GM23338 (cell line): ENCODE measurements at regions not wholly inside any gene's neighbourhood (a gene's known extent, or its start where the extent isn't known, plus 50 kb on each side); places are given as distances from the start of the nearest gene placed in this dataset.

ENCODE experiments used
- ATAC-seq: fragments of 200-7000 bp; cut with Tn5 transposase; 3 replicates; pipeline ENCODE4 v1.9.1; 2020
- DNase-seq: peaks from one replicate; pipeline ENCODE4 v3.0.0-alpha.2; 2015; ENCODE audit warnings: low spot score
- H2AFZ ChIP-seq: fragments of 200-600 bp; sonication (generic); 2 replicates; pipeline ENCODE4 v1.8.0; 2016; ENCODE audit warnings: antibody characterized with exemption, mild to moderate bottlenecking, moderate library complexity
- H3F3A ChIP-seq: fragments of 200-600 bp; sonication (generic); replicated peaks from 2 replicates; pipeline ENCODE4 v1.8.0; 2017; ENCODE audit warnings: antibody characterized with exemption, mixed run types, low read depth
- H3K27ac ChIP-seq: fragments of 200-600 bp; sonication (generic); 2 replicates; pipeline ENCODE4 v1.6.1; 2016; ENCODE audit warnings: low read depth
- H3K27me3 ChIP-seq: fragments of 200-600 bp; sonication (generic); 2 replicates; pipeline ENCODE4 v1.8.0; 2016; ENCODE audit warnings: mild to moderate bottlenecking, mixed run types, moderate library complexity; ENCODE audit not compliant: insufficient read depth
- H3K36me3 ChIP-seq: fragments of 200-600 bp; sonication (generic); 2 replicates; pipeline ENCODE4 v1.8.0; 2016; ENCODE audit warnings: mild to moderate bottlenecking; ENCODE audit not compliant: insufficient read depth
- H3K4me1 ChIP-seq: fragments of 200-600 bp; sonication (generic); 2 replicates; pipeline ENCODE4 v1.8.0; 2016; ENCODE audit warnings: mild to moderate bottlenecking, moderate library complexity; ENCODE audit not compliant: insufficient read depth
- H3K4me2 ChIP-seq: fragments of 200-600 bp; sonication (generic); 2 replicates; pipeline ENCODE4 v1.7.1; 2017; ENCODE audit warnings: mixed run types
- H3K4me3 ChIP-seq: fragments of 200-600 bp; sonication (generic); 2 replicates; pipeline ENCODE4 v1.6.1; 2016; ENCODE audit warnings: mixed run types
- H3K79me2 ChIP-seq: fragments of 200-600 bp; sonication (generic); replicated peaks from 2 replicates; pipeline ENCODE4 v1.8.0; 2017; ENCODE audit warnings: mild to moderate bottlenecking; ENCODE audit not compliant: insufficient read depth
- H3K9me2 ChIP-seq: fragments of 200-600 bp; sonication (generic); 2 replicates; pipeline ENCODE4 v1.8.0; 2017; ENCODE audit not compliant: insufficient read depth
- H4K20me1 ChIP-seq: fragments of 200-600 bp; sonication (generic); replicated peaks from 2 replicates; pipeline ENCODE4 v1.8.0; 2017; ENCODE audit warnings: mild to moderate bottlenecking; ENCODE audit not compliant: insufficient read depth
- H3K27ac Mint-ChIP-seq: 2 replicates; pipeline ENCODE4 v1.8.0; 2020; ENCODE audit warnings: inconsistent platforms, mild to moderate bottlenecking, moderate library complexity, mixed read lengths
- H3K27me3 Mint-ChIP-seq: 3 replicates; pipeline ENCODE4 v1.8.0; 2022; ENCODE audit warnings: low read depth, mild to moderate bottlenecking, moderate library complexity, mixed read lengths, inconsistent platforms; ENCODE audit not compliant: insufficient read depth, poor library complexity
- H3K36me3 Mint-ChIP-seq: 3 replicates; pipeline ENCODE4 v1.8.0; 2021; ENCODE audit warnings: low read depth, mild to moderate bottlenecking, inconsistent platforms, moderate library complexity, mixed read lengths
- H3K4me1 Mint-ChIP-seq: 3 replicates; pipeline ENCODE4 v1.8.0; 2020; ENCODE audit warnings: mild to moderate bottlenecking, inconsistent platforms, mixed read lengths
- H3K4me3 Mint-ChIP-seq: 3 replicates; pipeline ENCODE4 v1.8.0; 2021; ENCODE audit warnings: moderate library complexity, mild to moderate bottlenecking, inconsistent platforms, mixed read lengths
- H3K9me3 Mint-ChIP-seq: 3 replicates; pipeline ENCODE4 v1.8.0; 2020; ENCODE audit warnings: moderate library complexity, mild to moderate bottlenecking, inconsistent platforms, mixed read lengths
- CREB1 ChIP-seq: fragments of 250-450 bp; sonication (Bioruptor Pico); IDR thresholded peaks from 2 replicates; pipeline ENCODE4 v1.5.0; 2020; ENCODE audit warnings: low read depth, mild to moderate bottlenecking, moderate library complexity
- EZH2 ChIP-seq: fragments of 200-600 bp; sonication (generic); IDR thresholded peaks from one replicate; pipeline ENCODE4 v1.8.0; 2017; ENCODE audit warnings: antibody characterized with exemption, mild to moderate bottlenecking, low read depth; ENCODE audit not compliant: unreplicated experiment
- EZH2phosphoT487 ChIP-seq: fragments of 200-600 bp; sonication (generic); IDR thresholded peaks from one replicate; pipeline ENCODE4 v1.8.1; 2018; ENCODE audit warnings: antibody characterized with exemption; ENCODE audit not compliant: unreplicated experiment
- JUNB ChIP-seq: IDR thresholded peaks from one replicate; pipeline ENCODE4 v1.6.1; 2016; ENCODE audit warnings: antibody characterized with exemption; ENCODE audit not compliant: unreplicated experiment
- NANOG ChIP-seq: IDR thresholded peaks from 2 replicates; pipeline ENCODE4 v1.6.1; 2016; ENCODE audit warnings: antibody characterized with exemption, borderline replicate concordance
- POLR2AphosphoS5 ChIP-seq: IDR thresholded peaks from 2 replicates; pipeline ENCODE4 v1.6.1; 2016; ENCODE audit warnings: antibody characterized with exemption, low read depth
- STAT1 ChIP-seq: IDR thresholded peaks from one replicate; pipeline ENCODE4 v1.6.1; 2016; ENCODE audit warnings: antibody characterized with exemption; ENCODE audit not compliant: unreplicated experiment
- ZNF114 ChIP-seq: fragments of 250-450 bp; sonication (Bioruptor Pico); IDR thresholded peaks from 2 replicates; pipeline ENCODE4 v1.5.0; 2020; ENCODE audit warnings: mild to moderate bottlenecking, moderate library complexity
- ZNF331 ChIP-seq: fragments of 250-450 bp; sonication (Bioruptor Pico); IDR thresholded peaks from 2 replicates; pipeline ENCODE4 v1.5.0; 2020; ENCODE audit warnings: low read depth, mild to moderate bottlenecking, moderate library complexity
- TF ChIP-seq, protein P1 (sequence below): IDR thresholded peaks from 2 replicates; pipeline ENCODE4 v1.6.1; 2016; ENCODE audit warnings: antibody characterized with exemption
- TF ChIP-seq, protein P2 (sequence below): IDR thresholded peaks from one replicate; pipeline ENCODE4 v1.6.1; 2018; ENCODE audit warnings: antibody characterized with exemption; ENCODE audit not compliant: unreplicated experiment
- TF ChIP-seq, protein P3 (sequence below): fragments of 250-450 bp; sonication (Bioruptor Pico); IDR thresholded peaks from 2 replicates; pipeline ENCODE4 v1.5.0; 2020; ENCODE audit warnings: mild to moderate bottlenecking, moderate library complexity
- TF ChIP-seq, protein P4 (sequence below), 2 experiments: fragments of 200-600 bp in 1 of 2; sonication (generic) in 1 of 2; conservative IDR thresholded peaks; 2 replicates each; pipeline versions ENCODE4 v1.5.1 to v1.6.1; 2016 to 2017; ENCODE audit warnings: antibody characterized with exemption in 2 of 2, low read depth in 2 of 2, mild to moderate bottlenecking in 2 of 2, moderate library complexity in 1 of 2

DNA sequence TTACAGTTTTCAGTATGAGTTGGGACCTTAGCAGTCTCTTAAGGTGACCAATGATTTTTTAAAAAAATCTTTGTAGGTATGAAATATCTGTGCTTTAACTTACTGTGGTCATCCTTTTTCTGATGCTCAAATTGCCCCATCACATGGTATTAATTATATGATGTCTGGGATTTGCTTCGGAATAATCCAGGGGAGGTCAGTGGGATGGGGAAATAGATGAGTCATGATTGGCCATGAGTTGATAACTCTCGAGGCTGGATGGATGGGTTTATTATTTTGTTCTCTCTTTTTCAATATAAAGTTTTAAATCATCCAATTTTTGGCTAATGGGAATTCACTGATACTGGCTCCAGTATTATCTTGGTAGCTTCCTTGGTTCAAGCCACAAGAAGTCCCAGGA is 370.3 kb upstream of the TPM1 start:
- peaks cover 11% of the 10 kb centered on the region; the same call in 1 of the 3 replicates for H3K36me3 Mint-ChIP-seq
- no peak overlapping the region for H2AFZ ChIP-seq
- no peaks in the 10 kb centered on the region for H3F3A ChIP-seq
- H3K36me3 ChIP-seq = no peaks in the 10 kb centered on the region
- no peaks in the 10 kb centered on the region for H3K4me1 Mint-ChIP-seq
- 0 out of 2 replicates have a peak overlapping the region, but pooled peaks have one; percentile 43 for H3K27ac Mint-ChIP-seq
- DNase-seq (no peak), ATAC-seq (no peak)
- no peak overlapping the region for H3K4me2 ChIP-seq
- H4K20me1 ChIP-seq = no peaks in the 10 kb centered on the region
- no peaks in the 10 kb centered on the region for H3K9me2 ChIP-seq
- H3K79me2 ChIP-seq = no peaks in the 10 kb centered on the region
- no peak for TF ChIP-seq CREB1 (CRISPR knock-in tag)
- TF ChIP-seq, protein P1, sequence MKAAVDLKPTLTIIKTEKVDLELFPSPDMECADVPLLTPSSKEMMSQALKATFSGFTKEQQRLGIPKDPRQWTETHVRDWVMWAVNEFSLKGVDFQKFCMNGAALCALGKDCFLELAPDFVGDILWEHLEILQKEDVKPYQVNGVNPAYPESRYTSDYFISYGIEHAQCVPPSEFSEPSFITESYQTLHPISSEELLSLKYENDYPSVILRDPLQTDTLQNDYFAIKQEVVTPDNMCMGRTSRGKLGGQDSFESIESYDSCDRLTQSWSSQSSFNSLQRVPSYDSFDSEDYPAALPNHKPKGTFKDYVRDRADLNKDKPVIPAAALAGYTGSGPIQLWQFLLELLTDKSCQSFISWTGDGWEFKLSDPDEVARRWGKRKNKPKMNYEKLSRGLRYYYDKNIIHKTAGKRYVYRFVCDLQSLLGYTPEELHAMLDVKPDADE = no peak
- no peak for TF ChIP-seq EZH2
- no peak for TF ChIP-seq EZH2phosphoT487
- TF ChIP-seq, protein P2, sequence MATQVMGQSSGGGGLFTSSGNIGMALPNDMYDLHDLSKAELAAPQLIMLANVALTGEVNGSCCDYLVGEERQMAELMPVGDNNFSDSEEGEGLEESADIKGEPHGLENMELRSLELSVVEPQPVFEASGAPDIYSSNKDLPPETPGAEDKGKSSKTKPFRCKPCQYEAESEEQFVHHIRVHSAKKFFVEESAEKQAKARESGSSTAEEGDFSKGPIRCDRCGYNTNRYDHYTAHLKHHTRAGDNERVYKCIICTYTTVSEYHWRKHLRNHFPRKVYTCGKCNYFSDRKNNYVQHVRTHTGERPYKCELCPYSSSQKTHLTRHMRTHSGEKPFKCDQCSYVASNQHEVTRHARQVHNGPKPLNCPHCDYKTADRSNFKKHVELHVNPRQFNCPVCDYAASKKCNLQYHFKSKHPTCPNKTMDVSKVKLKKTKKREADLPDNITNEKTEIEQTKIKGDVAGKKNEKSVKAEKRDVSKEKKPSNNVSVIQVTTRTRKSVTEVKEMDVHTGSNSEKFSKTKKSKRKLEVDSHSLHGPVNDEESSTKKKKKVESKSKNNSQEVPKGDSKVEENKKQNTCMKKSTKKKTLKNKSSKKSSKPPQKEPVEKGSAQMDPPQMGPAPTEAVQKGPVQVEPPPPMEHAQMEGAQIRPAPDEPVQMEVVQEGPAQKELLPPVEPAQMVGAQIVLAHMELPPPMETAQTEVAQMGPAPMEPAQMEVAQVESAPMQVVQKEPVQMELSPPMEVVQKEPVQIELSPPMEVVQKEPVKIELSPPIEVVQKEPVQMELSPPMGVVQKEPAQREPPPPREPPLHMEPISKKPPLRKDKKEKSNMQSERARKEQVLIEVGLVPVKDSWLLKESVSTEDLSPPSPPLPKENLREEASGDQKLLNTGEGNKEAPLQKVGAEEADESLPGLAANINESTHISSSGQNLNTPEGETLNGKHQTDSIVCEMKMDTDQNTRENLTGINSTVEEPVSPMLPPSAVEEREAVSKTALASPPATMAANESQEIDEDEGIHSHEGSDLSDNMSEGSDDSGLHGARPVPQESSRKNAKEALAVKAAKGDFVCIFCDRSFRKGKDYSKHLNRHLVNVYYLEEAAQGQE = no peak
- no peak for TF ChIP-seq ZNF331 (CRISPR knock-in tag)
- TF ChIP-seq JUNB = no peak
- TF ChIP-seq, protein P3, sequence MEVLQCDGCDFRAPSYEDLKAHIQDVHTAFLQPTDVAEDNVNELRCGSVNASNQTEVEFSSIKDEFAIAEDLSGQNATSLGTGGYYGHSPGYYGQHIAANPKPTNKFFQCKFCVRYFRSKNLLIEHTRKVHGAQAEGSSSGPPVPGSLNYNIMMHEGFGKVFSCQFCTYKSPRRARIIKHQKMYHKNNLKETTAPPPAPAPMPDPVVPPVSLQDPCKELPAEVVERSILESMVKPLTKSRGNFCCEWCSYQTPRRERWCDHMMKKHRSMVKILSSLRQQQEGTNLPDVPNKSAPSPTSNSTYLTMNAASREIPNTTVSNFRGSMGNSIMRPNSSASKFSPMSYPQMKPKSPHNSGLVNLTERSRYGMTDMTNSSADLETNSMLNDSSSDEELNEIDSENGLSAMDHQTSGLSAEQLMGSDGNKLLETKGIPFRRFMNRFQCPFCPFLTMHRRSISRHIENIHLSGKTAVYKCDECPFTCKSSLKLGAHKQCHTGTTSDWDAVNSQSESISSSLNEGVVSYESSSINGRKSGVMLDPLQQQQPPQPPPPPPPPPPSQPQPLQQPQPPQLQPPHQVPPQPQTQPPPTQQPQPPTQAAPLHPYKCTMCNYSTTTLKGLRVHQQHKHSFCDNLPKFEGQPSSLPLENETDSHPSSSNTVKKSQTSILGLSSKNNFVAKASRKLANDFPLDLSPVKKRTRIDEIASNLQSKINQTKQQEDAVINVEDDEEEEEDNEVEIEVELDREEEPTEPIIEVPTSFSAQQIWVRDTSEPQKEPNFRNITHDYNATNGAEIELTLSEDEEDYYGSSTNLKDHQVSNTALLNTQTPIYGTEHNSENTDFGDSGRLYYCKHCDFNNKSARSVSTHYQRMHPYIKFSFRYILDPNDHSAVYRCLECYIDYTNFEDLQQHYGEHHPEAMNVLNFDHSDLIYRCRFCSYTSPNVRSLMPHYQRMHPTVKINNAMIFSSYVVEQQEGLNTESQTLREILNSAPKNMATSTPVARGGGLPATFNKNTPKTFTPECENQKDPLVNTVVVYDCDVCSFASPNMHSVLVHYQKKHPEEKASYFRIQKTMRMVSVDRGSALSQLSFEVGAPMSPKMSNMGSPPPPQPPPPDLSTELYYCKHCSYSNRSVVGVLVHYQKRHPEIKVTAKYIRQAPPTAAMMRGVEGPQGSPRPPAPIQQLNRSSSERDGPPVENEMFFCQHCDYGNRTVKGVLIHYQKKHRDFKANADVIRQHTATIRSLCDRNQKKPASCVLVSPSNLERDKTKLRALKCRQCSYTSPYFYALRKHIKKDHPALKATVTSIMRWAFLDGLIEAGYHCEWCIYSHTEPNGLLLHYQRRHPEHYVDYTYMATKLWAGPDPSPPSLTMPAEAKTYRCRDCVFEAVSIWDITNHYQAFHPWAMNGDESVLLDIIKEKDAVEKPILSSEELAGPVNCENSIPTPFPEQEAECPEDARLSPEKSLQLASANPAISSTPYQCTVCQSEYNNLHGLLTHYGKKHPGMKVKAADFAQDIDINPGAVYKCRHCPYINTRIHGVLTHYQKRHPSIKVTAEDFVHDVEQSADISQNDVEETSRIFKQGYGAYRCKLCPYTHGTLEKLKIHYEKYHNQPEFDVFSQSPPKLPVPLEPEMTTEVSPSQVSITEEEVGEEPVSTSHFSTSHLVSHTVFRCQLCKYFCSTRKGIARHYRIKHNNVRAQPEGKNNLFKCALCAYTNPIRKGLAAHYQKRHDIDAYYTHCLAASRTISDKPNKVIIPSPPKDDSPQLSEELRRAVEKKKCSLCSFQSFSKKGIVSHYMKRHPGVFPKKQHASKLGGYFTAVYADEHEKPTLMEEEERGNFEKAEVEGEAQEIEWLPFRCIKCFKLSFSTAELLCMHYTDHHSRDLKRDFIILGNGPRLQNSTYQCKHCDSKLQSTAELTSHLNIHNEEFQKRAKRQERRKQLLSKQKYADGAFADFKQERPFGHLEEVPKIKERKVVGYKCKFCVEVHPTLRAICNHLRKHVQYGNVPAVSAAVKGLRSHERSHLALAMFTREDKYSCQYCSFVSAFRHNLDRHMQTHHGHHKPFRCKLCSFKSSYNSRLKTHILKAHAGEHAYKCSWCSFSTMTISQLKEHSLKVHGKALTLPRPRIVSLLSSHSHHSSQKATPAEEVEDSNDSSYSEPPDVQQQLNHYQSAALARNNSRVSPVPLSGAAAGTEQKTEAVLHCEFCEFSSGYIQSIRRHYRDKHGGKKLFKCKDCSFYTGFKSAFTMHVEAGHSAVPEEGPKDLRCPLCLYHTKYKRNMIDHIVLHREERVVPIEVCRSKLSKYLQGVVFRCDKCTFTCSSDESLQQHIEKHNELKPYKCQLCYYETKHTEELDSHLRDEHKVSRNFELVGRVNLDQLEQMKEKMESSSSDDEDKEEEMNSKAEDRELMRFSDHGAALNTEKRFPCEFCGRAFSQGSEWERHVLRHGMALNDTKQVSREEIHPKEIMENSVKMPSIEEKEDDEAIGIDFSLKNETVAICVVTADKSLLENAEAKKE = no peak
- no peak for TF ChIP-seq NANOG
- TF ChIP-seq STAT1 = no peak
- no peak for TF ChIP-seq POLR2AphosphoS5
- TF ChIP-seq, protein P4, sequence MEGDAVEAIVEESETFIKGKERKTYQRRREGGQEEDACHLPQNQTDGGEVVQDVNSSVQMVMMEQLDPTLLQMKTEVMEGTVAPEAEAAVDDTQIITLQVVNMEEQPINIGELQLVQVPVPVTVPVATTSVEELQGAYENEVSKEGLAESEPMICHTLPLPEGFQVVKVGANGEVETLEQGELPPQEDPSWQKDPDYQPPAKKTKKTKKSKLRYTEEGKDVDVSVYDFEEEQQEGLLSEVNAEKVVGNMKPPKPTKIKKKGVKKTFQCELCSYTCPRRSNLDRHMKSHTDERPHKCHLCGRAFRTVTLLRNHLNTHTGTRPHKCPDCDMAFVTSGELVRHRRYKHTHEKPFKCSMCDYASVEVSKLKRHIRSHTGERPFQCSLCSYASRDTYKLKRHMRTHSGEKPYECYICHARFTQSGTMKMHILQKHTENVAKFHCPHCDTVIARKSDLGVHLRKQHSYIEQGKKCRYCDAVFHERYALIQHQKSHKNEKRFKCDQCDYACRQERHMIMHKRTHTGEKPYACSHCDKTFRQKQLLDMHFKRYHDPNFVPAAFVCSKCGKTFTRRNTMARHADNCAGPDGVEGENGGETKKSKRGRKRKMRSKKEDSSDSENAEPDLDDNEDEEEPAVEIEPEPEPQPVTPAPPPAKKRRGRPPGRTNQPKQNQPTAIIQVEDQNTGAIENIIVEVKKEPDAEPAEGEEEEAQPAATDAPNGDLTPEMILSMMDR (conservative IDR thresholded peaks at IDR 0.05; ENCODE audit: low read depth in 2 of 2) = no peak
- no peak for TF ChIP-seq ZNF114
- H3K4me1 ChIP-seq = no peaks in the 10 kb centered on the region
- H3K27ac ChIP-seq = no peak overlapping the region
- no peak overlapping the region for H3K4me3 ChIP-seq
- no peaks in the 10 kb centered on the region; the same call in 2 of the 3 replicates for H3K9me3 Mint-ChIP-seq
- no peak overlapping the region for H3K4me3 Mint-ChIP-seq
- no peaks in the 10 kb centered on the region for H3K27me3 ChIP-seq
- peaks cover 2% of the 10 kb centered on the region for H3K27me3 Mint-ChIP-seq
